ENCODE measurements at regions not wholly inside any gene's neighbourhood (a gene's known extent, or its start where the extent isn't known, plus 50 kb on each side); places are given as distances from the start of the nearest gene placed in this dataset.
"Not testable (repeated sequence)": the region's sequence is repeated elsewhere in the genome, so short reads cannot be mapped to it uniquely, and the experiment has no call there.

DNA sequence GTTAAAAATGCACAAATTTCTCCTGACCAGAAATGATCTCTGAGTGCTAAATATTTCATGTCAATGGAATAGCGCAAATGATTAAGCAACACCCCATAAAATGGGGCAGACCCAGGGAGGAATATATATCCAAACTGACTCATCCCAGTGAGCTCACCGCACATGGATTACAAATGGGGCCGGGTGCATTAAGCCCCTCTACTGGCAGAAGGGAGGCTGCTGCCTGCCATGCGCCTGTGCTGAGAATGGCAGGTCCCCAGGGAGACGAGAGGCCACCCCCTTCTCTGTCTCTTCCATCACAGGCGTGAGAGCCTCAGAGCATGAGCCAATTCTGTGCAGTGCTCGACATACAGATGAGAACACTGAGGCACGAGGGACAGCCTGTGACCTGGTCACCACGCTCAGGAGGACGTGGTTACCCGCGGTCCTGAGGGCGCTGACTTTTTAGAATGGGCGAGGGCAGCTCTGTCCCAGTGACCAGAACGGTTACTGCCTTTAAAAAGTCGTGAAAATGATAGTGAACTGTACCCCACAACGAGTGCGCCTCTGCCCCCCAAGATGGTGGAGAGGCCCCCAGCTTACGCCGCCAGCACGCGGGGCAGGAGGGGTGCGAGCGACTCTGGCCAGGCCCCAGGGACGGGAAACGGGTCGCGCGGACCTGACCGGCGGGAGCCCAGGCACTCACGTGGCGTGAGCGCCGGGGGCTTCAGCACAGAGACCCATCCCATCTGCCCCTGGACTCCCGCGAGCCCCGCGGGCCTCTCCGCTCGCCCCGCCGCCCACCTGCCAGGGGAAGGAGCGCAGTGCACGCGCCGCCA, 130.2 kb upstream of the ALDH3B2 start:
- DNase-seq, result peak; percentile 37

DNA sequence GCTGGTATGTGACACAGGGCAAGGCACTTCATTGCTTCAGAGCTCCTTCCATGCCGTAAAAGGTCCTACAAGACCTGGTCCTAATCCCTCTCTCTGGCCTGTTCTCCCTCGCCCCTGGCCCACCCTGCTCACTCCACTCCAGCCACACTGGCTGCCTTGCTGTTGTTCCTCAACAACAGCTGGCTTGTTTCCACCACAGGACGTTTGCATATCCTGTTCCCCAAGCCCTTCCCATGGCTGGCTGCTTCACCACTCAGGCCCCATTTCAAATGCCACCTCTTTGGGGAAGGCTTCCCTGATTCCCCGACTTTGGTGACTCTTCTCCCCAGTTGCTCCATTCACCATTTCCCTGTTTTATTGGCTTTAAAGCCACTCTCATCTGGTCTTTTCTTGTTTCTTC, 129.1 kb upstream of the ALDH3B2 start:
- DNase-seq, result not testable (repeated sequence)

DNA sequence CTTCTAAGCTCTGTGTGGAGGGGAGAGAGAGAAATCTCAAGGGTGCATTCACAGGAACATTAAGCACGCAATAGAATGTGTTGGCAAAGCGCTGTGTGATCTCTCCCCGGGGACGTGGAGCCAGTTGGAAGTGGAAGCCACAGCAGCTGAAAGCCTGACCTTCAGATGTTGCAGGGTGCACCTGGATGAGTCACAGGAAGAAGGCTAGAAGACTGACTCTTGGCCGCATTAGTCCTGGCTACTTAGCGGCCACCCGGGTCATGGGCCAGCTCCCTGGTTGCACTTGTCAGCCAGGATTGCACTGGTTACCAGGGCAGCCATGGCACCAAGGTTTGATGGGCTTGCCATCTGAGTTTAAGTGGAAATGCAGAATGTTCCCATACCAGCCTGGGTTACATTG, 128.6 kb upstream of the ALDH3B2 start:
- not testable (repeated sequence) for DNase-seq

DNA sequence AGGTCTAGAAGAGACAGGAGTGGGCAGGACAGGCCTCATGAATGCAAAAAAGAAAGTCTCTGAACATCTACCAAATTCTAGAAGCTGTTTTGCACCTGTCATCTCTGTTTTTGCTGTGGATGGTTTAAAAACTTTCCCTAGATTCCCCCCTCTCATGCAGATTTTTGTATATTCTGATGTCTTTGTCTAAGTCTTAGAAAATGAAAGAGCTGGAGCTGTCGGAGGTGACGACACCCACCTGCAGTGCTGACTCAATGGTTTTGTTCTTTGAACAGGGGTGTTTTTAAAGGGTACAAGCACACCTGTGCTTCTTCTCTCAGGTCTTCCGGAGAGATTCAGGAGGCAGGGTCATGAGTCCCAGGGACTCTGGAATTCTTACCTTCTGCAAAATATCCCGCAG, 128.2 kb upstream of the ALDH3B2 start:
- DNase-seq, result not testable (repeated sequence)

DNA sequence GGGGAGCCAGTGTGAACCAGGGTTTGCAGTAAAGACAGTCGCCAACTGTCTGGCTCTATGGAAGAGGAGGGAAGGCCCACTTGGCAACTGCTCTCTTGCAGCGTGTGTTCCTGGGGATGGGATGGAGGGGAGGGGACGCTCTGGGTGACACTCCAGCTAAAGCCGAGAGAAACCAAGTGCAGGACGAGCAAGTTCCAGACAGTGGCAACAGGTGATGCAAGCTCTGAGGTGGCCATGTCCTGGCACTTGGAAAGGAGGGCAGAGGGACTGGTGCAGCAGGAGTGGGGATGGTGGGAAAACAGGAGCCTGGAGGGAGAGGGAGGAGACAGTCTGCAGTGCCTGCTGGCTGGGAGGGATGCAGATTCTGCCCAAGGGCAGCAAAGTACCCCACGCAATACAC, 127.0 kb upstream of the ALDH3B2 start:
- DNase-seq, result not testable (repeated sequence)

DNA sequence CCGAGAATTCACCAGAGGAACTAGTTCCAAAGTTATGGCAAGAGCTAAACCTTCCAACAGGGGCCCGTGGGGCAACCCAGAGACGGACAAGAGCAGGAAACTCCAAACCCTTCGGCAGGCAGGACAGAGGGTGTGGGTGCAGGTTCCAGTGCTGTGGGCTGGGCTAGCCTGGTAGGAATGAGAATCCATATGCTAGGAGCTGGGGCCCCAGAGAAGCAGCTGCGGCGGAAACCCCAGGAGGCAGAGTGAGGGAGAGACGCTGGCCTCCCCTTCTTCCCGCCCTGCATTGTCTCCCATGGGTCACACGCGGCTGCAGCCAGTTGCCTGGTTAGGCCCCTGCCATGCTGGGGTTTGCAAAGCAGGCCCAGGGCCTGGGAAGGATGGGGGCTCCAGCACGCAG, 126.2 kb upstream of the ALDH3B2 start:
- not testable (repeated sequence) for DNase-seq

DNA sequence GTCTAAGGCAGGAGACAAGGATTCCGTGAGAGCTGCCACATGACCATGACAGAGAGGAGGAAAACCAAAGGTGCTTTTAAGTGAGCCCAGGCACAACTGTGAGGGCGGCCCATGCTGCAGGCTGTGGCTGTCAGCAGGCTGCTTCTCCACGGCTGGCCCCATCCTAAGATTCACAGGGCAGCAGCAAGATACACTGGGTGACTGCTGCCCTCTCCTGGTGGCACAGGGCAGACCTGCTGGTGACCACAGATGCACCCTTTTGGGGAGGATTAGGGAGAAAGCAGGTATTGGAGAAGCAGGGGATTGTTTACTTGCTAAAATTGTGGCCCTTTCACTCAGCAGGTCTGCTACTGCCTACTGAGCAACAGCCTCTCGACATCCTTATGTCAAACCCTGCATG, 125.4 kb upstream of the ALDH3B2 start:
- DNase-seq, result peak; percentile 11

DNA sequence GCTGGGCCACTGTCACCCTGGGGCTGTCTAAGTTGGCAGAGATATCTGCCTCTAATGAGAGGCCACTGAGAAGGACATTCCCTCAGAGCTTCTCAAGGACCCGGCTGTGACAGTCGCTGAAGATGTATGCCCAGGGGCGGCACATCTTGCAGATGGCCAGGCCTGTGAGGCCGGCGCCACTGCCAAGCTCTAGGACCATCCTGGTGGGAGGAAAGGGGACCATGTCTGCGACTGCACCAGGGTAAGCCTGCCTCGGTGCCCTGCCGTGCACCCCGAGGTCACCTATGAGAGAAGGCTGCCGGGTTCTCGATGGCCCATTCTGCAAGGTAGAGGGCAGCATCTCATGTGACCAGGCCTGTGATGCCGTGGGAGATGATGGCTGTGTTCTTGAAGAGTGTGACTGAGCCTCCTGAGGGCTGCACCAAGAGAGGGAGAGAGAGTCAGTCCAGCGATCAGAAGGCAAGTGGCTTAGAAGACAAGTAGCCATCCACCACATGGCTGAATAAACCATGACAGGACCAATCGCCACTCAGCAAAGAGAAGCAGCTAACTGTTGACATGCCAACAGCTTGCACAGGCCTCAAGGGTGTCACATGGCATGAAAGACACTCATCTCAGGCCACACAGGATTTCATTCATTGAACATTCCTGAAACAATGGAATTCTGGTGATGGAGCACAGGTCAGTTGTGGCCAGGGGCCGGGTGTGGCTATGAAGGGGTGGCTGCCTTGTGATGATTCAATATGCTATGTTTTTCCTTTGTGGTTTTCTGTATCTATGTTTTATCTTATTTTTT, 123.5 kb upstream of the ALDH3B2 start:
- DNase-seq, result not testable (repeated sequence)

DNA sequence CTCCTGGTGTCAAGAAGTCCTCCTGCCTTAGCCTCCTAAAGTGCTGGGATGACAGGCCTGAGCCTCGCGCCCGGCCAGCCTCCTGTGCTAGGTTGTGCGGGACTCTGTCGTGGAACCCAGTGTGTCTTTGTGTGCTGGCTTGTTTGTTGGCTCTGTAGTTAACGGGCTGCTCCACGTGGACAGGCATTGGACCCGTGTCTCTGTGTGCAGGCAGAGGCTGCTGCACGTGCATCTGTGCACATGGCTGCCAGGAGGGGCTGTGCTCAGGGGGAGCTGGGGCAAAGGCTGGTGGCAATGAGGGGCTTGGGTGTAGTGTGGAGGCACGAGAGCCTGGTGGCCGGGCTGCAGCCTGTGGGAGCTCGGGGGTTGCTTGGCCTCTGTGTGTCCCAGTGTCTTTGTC, 121.3 kb upstream of the ALDH3B2 start:
- no peak for DNase-seq

DNA sequence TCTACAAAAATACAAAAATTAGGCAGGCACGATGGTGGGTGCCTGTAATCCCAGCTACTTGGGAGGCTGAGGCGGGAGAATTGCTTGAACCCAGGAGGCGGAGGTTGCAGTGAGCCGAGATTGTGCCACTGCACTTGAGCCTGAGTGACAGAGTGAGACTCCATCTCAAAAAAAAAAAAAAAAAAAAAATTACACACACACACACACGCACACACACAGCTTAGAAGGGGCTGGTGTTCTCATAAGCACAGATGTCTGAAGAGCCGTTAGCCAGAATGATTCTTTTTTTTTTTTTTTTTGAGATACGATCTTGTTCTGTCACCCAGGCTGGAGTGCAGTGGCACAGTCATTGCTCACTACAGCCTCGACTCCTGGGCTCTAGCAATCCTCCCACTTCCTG, 119.3 kb upstream of the ALDH3B2 start:
- not testable (repeated sequence) for DNase-seq

DNA sequence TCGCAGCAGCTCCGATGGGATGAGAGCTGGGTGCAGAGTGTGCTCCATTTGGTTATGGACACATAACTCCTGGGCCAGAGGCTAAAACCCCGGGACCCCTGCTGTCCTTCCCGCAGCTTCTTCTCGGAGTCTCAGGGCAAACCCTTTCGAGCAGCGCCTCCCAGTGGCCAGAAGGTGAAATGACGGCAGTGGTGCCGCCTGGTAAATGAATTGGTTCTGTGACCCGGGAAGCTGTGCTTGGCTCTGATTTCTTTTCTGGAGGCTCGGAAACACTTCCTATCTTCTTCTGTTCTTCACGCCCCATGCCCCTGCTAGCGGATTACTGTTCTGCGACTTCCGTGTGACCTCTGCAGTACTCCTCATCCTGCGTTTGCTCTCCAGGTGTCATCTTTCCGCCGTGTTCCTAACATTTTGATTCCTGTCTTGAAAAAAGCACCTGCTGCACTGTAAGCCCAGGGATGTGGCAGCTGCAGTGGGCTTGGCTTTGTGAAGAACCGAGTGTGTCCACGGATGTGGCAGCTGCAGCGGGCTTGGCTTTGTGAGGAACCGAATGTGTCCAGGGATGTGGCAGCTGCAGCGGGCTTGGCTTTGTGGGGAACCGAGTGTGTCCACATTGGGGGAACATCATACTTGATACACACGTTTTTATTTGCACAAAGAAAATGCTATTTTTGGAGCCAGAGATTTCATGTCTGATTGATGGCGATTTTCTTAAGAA, 118.0 kb upstream of the ALDH3B2 start:
- peak; percentile 53 for DNase-seq

DNA sequence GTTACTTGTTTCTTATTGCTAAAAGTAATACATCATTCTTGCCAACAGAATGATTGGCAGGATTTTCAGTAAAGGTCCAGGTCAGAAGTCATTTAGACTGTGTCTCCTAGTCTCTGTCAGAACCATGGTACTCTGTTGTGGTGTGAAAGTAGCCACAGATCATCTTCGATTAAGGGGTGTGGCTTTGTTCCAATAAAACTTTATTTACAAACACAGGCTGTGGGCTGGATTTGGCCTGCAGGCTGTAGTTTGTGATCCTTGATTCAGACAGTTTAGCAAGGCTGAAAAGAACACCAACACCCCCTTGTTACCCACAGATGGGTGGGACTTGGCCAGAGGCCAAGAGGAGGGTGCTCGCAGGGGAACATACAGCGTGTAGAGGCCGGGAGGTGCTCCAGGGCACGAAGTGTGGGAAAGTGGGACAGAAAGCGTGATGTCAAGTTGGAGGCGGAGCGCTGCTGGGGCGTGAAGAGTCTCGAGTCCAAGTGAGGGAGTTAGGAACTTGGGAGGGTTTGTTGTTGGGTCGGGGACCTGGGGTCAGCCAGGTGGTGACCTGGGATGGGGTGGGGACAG, 117.3 kb upstream of the ALDH3B2 start:
- not testable (repeated sequence) for DNase-seq

DNA sequence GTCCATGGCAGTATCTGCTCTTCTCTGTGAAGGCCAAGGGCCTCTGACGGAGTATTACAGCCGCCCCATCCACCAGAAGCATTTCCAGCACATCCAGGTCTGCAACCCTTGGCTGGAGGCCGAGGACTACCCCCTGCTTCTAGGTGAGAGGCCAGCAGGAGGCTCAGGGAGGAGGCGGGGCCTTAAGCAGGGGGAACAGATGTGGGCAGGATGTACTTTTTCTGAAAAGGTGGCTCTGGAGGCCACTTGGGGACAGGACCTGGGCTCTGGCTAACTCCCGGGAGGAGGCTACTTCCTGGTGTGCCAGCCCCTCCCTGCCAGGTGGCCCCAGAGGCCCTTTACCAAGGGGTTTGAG, 113.9 kb upstream of the ALDH3B2 start:
- not testable (repeated sequence) for DNase-seq

DNA sequence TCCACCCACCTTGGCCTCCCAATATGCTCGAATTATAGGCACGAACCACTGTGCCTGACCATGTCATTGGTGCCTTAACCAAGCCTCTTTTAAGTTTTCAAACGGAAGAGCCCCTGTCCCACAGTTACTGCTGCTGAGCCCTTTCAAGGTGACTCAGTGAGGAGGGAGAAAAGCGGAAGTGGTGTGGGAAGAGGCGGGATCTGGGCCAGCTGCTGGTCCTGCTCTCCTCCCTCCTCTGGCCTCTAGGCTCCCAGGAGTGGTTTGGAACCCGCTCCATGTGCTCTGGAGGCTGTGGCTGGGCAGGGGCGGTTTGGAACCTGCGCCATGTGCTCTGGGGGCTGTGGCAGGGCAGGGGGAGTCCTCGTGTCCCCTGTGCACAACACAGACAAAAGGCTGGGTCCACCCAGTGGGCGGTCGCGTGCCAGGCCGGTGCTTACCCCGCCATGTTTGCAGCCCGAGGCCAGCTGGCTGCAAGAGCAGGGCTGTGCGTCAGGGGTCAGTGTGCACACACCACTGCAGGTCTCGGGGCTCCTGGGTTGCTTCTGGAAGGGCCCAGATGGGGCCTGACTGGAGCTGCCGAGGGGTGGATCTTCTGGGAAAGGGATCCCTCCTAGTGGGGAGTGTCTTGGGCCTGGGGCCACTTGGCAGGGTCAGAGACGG, 113.4 kb upstream of the ALDH3B2 start:
- not testable (repeated sequence) for DNase-seq

DNA sequence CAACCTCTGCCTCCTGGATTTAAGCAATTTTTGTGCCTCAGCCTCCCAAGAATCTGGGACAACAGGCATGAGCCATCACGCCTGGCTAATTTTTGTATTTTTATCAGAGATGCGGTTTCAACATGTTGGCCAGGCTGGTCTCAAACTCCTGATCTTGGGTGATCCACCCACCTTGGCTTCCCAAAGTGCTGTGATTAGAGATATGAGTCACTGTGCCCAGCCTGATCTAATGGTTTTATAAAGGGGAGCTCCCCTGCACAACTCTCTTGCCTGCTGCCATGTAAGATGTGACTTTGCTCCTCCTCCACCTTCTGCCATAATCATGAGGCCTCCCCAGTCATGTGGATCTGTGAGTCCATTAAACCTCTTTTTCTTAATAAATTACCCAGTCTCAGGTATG, 107.5 kb upstream of the ALDH3B2 start:
- not testable (repeated sequence) for DNase-seq

DNA sequence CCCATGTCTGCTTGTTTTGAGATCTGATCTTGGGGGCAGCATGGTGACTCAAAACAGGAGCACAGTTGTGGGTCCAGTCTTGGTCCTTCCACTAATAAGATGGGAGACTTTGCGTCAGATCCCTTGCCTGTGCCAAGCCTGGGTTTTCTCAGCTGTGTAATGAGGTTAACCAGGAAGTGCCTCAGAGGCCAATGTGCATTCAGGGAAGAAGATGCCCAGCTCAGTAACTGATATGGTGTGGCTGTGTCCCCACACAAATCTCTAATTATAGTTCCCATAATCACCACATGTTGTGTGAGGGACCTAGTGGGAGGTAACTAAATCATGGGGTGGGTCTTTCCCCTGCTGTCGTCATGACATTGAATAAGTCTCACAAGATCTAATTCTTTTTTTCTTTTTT, 107.1 kb upstream of the ALDH3B2 start:
- not testable (repeated sequence) for DNase-seq

DNA sequence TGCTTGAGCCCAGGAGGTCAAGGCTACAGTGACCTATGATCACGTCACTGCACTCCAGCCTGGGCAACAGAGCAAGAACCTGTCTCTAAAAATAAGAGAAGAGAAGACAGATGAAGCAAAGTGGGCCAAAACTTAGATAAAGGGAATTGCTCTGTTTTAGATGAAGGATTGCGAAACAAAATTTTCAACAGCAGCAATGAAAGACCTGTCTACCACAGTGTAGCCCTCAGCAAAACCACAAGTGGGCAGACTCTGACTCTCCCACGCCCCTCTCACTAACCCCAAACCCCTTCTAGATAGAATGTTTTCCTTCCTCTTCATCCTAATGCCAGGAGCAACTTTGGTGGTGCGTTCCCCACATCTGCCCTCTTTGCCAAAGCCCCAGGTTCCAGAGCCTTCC, 105.6 kb upstream of the ALDH3B2 start:
- no peak for DNase-seq

DNA sequence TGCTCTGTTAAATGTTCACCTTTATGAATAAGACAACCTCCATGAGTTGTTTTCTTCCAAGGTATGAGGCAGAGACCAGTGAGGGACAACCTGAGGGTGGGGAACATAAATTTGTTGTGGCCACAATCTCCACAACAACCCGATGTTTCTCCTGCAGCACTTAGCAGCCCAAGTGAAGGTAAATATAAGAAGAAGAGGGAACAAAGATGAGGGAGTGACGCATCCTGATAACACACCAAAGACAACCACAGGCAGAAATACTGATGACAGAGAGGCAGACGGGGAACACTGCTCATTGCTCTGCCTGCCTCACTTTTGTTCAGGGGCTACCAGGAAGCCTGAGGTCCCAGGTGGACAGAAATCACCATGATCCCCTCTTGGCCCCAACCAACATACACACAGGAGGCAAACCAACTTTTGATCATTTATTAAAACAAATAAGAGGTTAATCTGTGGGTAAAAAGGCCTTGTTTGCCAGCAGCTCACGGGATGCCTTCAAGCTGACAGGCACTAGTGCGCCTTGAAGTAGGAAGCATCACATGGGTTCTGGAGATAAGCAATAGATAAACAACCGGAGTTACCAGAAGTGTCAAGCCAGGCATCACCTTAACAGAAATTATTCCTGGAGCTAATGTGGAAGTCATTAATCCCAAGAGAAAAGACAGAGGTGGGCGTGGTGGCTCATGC, 104.9 kb upstream of the ALDH3B2 start:
- not testable (repeated sequence) for DNase-seq

DNA sequence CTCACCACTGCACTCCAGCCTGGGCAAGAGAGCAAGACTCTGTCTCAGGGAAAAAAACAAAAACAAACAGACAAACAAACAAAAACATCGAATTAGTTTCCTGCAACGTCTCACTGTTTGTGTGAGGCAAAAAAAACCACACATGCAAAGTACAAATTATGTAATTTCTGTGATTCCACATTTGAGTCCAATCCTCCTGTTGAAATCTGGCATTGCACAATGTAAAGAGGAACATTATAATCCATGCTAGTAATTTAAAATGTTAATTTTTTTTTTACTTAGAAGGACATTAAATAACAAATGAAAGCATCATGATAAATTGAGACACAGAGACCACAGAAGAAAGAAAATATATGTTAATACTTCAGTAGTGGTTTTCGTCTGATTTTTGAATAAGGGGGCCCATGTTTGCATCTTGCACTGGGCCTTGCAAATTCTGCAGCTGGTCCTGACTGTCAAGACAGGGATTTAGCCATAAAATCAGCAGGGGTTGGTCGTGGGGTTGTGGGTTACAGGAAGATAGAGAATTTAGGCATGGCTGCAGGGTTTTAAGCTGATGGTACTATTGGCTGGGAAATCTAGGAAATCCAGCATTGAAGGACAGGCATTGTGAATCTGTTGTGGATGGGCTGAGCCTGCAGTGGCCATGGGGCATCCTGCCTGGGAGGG, 102.6 kb upstream of the ALDH3B2 start:
- no peak for DNase-seq

DNA sequence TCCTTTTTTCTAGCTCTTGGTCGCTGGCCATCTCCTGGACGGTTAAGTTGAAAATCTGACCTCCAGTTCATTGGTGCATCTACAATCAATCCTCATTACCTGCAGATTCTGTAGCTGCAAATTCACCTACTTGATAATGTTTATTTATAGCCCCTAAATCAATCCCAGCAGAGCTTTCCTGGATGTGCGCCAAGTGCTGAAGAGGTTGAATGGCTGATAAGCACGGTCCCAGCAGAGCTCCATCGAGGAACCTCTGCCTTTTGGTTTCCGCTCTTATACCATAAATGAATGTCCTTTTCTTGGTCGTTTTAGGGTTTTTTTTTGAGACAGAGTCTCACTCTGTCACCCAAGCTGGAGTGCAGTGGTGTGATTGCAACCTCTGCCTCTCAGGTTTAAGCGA, 99.8 kb upstream of the ALDH3B2 start:
- DNase-seq, result not testable (repeated sequence)

DNA sequence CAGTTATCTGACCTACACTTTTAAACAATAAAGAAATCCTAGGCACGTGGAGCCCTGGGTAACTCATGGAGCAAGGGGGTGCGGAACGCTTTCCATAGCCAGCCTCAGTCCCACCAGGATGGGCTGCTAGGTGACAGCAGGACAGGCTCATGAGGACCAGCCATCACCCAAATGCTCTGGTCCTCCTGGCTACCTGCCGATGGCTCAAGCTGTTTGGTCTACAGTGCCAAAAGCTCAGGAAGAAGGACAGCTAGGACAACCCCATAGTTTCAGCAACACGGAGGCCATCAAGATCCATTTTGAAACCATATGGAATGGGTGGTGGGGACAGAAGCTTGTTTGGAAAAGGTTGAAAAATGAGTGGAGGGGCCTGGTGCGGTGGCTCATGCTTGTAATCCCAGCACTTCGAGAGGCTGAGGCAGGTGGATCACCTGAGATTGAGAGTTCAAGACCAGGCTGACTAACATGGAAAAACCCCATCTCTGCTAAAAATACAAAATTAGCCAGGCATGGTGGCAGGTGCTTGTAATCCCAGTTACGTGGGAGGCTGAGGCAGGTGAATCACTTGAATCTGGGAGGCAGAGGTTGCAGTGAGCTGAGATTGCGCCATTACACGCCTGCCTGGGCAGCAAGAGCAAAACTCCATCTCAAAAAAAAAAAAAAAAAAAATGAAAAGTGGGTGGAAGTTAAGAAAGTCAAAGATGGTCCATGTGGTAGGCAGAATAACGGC, 93.7 kb upstream of the ALDH3B2 start:
- not testable (repeated sequence) for DNase-seq

All from stimulated activated CD4-positive, alpha-beta T cell treated with anti-CD3 and anti-CD28 coated beads, Interleukin-15, amount 100 ng/mL, for 24 hours (primary cell).